ENCODE measurements at regions not wholly inside any gene's neighbourhood (a gene's known extent, or its start where the extent isn't known, plus 50 kb on each side); places are given as distances from the start of the nearest gene placed in this dataset.

- no peak overlapping the region for H3K14ac ChIP-seq (ENCODE audit: insufficient read depth, low read length)
- no peak overlapping the region for H2BK5ac ChIP-seq (ENCODE audit: insufficient read length, low read length)
- peaks cover 0 to 3% of the 10 kb centered on the region in 2 experiments; a peak in 1 of 5 replicates for H3K9me3 Mint-ChIP-seq
- no peak overlapping the region for H3K27ac Mint-ChIP-seq
- H2BK20ac ChIP-seq (ENCODE audit: low read depth, low read length, poor library complexity, severe bottlenecking), result no peak overlapping the region
- H3K27me3 Mint-ChIP-seq (ENCODE audit: low read depth), result no peaks in the 10 kb centered on the region; the same call in 1 of the 2 replicates
- H4K8ac ChIP-seq (replicated peaks; ENCODE audit: insufficient read length, low read depth, low read length), result no peak overlapping the region
- no peak for DNase-seq
- no peak overlapping the region for H2AK5ac ChIP-seq (ENCODE audit: insufficient read length, low read length)
- H2BK15ac ChIP-seq (ENCODE audit: low read depth, low read length), result no peak overlapping the region
- H3K4me1 ChIP-seq (ENCODE audit: insufficient read depth, low read length), result no peaks in the 10 kb centered on the region
- H4K91ac ChIP-seq (ENCODE audit: insufficient read length, low read depth, low read length), result no peak overlapping the region
- no peak overlapping the region for H3K4me2 ChIP-seq (ENCODE audit: insufficient read depth, insufficient read length, low read length)
- no peak overlapping the region for H2BK12ac ChIP-seq (ENCODE audit: insufficient read length, low read depth, low read length)
- no peaks in the 10 kb centered on the region for H3K23me2 ChIP-seq (ENCODE audit: insufficient read length, low read depth, low read length, poor library complexity, severe bottlenecking)
- H3K79me1 ChIP-seq (ENCODE audit: insufficient read depth, low read depth, low read length, poor library complexity, severe bottlenecking), result no peaks in the 10 kb centered on the region
- H3K4me1 Mint-ChIP-seq, result peaks cover 12 to 14% of the 10 kb centered on the region in 2 experiments
- no peaks in the 10 kb centered on the region for H3K27me3 ChIP-seq (ENCODE audit: insufficient read depth, low read length)
- no peaks in the 10 kb centered on the region for H4K20me1 ChIP-seq (ENCODE audit: control insufficient read depth, insufficient read depth, insufficient read length)
- no peak overlapping the region for H3T11ph ChIP-seq (ENCODE audit: low read length)
- peak; percentile 83 for TF ChIP-seq CTCF (conservative IDR thresholded peaks at IDR 0.05)
- no peak overlapping the region for H4K5ac ChIP-seq (ENCODE audit: insufficient read length, low read depth, low read length)
- no peak overlapping the region for H2AFZ ChIP-seq (ENCODE audit: low read length)
- no CpG with 5 or more reads among the region's 4 CpGs for WGBS (ENCODE audit: extremely low coverage, insufficient read length, low lambda C conversion rate)
- no peak overlapping the region for H3K56ac ChIP-seq (ENCODE audit: insufficient read length, low read depth, low read length)
- H3K27ac ChIP-seq (ENCODE audit: insufficient read length, low read depth, low read length), result no peak overlapping the region
- no peaks in the 10 kb centered on the region for H3K79me2 ChIP-seq (ENCODE audit: insufficient read depth, low read length)
- no peak overlapping the region; a peak in 1 of 5 replicates for H3K4me3 Mint-ChIP-seq
- H3K4ac ChIP-seq (ENCODE audit: low read depth, low read length), result no peak overlapping the region
- H3K18ac ChIP-seq (ENCODE audit: insufficient read length, low read depth, low read length), result no peak overlapping the region
- H3K9ac ChIP-seq (ENCODE audit: extremely low read depth, insufficient read length, low read length), result no peak overlapping the region
- no peak overlapping the region for H2BK120ac ChIP-seq (ENCODE audit: low read depth, low read length, poor library complexity, severe bottlenecking)
- no peak overlapping the region for H3K23ac ChIP-seq (ENCODE audit: insufficient read length, low read depth, low read length)
- H3K9me3 ChIP-seq (ENCODE audit: control insufficient read depth, low read depth, low read length), result no peaks in the 10 kb centered on the region
- no peaks in the 10 kb centered on the region for H3K36me3 Mint-ChIP-seq (ENCODE audit: insufficient read depth in 1 of 3, low read depth in 3 of 3)
Measured at GRCh38 chr3:73848173-73848906, 223.6 kb upstream of the PDZRN3 start.

Measured in H9 (cell line).